ENCODE measurements at regions not wholly inside any gene's neighbourhood (a gene's known extent, or its start where the extent isn't known, plus 50 kb on each side); places are given as distances from the start of the nearest gene placed in this dataset.
"Not testable (repeated sequence)": the region's sequence is repeated elsewhere in the genome, so short reads cannot be mapped to it uniquely, and the experiment has no call there.

- not testable (repeated sequence) for TF ChIP-seq CTCF (IDR thresholded peaks at IDR 0.05 in 2 of 3, conservative IDR thresholded peaks at IDR 0.05 in 1 of 3; ENCODE audit: insufficient read depth in 2 of 3, low read depth in 1 of 3, low read length in 3 of 3); ZNF12 (CRISPR knock-in tag; IDR thresholded peaks at IDR 0.05); CSDE1 (IDR thresholded peaks at IDR 0.05)
These were observed 268.6 kb upstream of the SATB1 start for GRCh38 chr3:18693588-18694329.

All from K562 (cell line).